ENCODE measurements at regions not wholly inside any gene's neighbourhood (a gene's known extent, or its start where the extent isn't known, plus 50 kb on each side); places are given as distances from the start of the nearest gene placed in this dataset.

GRCh38 chr1:201763455-201764140 lies 65.4 kb upstream of the IPO9 start:
- H3K4me1 Mint-ChIP-seq = peaks cover 0 to 1% (median 0%) of the 10 kb centered on the region in 4 donors
- no peaks in the 10 kb centered on the region for H3K9me3 Mint-ChIP-seq
- POLR2A ChIA-PET = no interaction called here
- ATAC-seq (no peak), DNase-seq (no peak)
- H3K36me3 Mint-ChIP-seq = peaks cover 0 to 2% (median 0%) of the 10 kb centered on the region in 3 donors
- peaks cover 0 to 2% (median 0%) of the 10 kb centered on the region in 5 donors for H3K27me3 Mint-ChIP-seq
- no peak overlapping the region for H3K27ac Mint-ChIP-seq
- H3K4me3 Mint-ChIP-seq = no peak overlapping the region

GRCh38 chr1:201764166-201764565 lies 64.8 kb upstream of the IPO9 start:
- ATAC-seq = no peak
- H3K27me3 Mint-ChIP-seq = peaks cover 0 to 2% (median 0%) of the 10 kb centered on the region in 5 donors
- H3K4me1 Mint-ChIP-seq = no peaks in the 10 kb centered on the region
- H3K9me3 Mint-ChIP-seq = no peaks in the 10 kb centered on the region
- H3K27ac Mint-ChIP-seq = no peak overlapping the region
- peaks cover 0 to 2% (median 0%) of the 10 kb centered on the region in 3 donors for H3K36me3 Mint-ChIP-seq
- POLR2A ChIA-PET = no interaction called here
- DNase-seq = no peak
- H3K4me3 Mint-ChIP-seq = no peak overlapping the region

GRCh38 chr1:201764579-201764978 lies 64.4 kb upstream of the IPO9 start:
- H3K4me3 Mint-ChIP-seq = no peak overlapping the region
- ATAC-seq (no peak), DNase-seq (no peak)
- no peaks in the 10 kb centered on the region for H3K9me3 Mint-ChIP-seq
- POLR2A ChIA-PET = no interaction called here
- H3K36me3 Mint-ChIP-seq = peaks cover 0 to 2% (median 0%) of the 10 kb centered on the region in 3 donors
- peaks cover 0 to 2% (median 0%) of the 10 kb centered on the region in 5 donors for H3K27me3 Mint-ChIP-seq
- no peak overlapping the region for H3K27ac Mint-ChIP-seq
- no peaks in the 10 kb centered on the region for H3K4me1 Mint-ChIP-seq

- H3K36me3 Mint-ChIP-seq = peaks cover 0 to 11% (median 8%) of the 10 kb centered on the region in 3 donors
- H3K4me3 Mint-ChIP-seq = no peak overlapping the region
- peaks cover 0 to 3% (median 1%) of the 10 kb centered on the region in 5 donors for H3K27me3 Mint-ChIP-seq
- no peak for DNase-seq
- peaks cover 0 to 14% (median 6%) of the 10 kb centered on the region in 9 donors for H3K9me3 Mint-ChIP-seq
- no peak for ATAC-seq
- no peaks in the 10 kb centered on the region for H3K4me1 Mint-ChIP-seq
- peak overlapping the region in 1 of 10 donors; percentile 9 for H3K27ac Mint-ChIP-seq
- POLR2A ChIA-PET = no interaction called here
Observed at GRCh38 chr1:201766131-201766866, 62.7 kb upstream of the IPO9 start.

- DNase-seq (no peak), ATAC-seq (no peak)
- POLR2A ChIA-PET = no interaction called here
- Mint-ChIP-seq H3K27me3 (peaks cover 0 to 3% (median 1%) of the 10 kb centered on the region in 5 donors), H3K4me1 (no peaks in the 10 kb centered on the region), H3K9me3 (peaks cover 0 to 24% (median 16%) of the 10 kb centered on the region in 9 donors), H3K27ac (no peak overlapping the region), H3K36me3 (peaks cover 0 to 15% (median 11%) of the 10 kb centered on the region in 3 donors), H3K4me3 (no peak overlapping the region)
Observed at GRCh38 chr1:201767339-201767738, 61.6 kb upstream of the IPO9 start.

GRCh38 chr1:201769072-201769471 lies 59.9 kb upstream of the IPO9 start:
- Mint-ChIP-seq H3K4me1 (no peaks in the 10 kb centered on the region), H3K27ac (no peak overlapping the region), H3K4me3 (no peak overlapping the region), H3K27me3 (peaks cover 0 to 3% (median 1%) of the 10 kb centered on the region in 5 donors), H3K9me3 (peaks cover 0 to 25% (median 16%) of the 10 kb centered on the region in 9 donors), H3K36me3 (peaks cover 0 to 15% (median 11%) of the 10 kb centered on the region in 3 donors)
- ATAC-seq (no peak), DNase-seq (no peak)
- POLR2A ChIA-PET = no interaction called here

- Mint-ChIP-seq H3K27me3 (peaks cover 0 to 3% (median 1%) of the 10 kb centered on the region in 5 donors), H3K36me3 (peaks cover 0 to 13% (median 11%) of the 10 kb centered on the region in 3 donors), H3K4me1 (no peaks in the 10 kb centered on the region), H3K4me3 (no peak overlapping the region), H3K27ac (no peak overlapping the region), H3K9me3 (peaks cover 0 to 25% (median 16%) of the 10 kb centered on the region in 9 donors)
- POLR2A ChIA-PET = no interaction called here
- no peak for ATAC-seq
- no peak for DNase-seq
Observed at GRCh38 chr1:201769966-201770365, 59.0 kb upstream of the IPO9 start.

GRCh38 chr1:201771466-201771865 lies 57.5 kb upstream of the IPO9 start:
- no peak for ATAC-seq

GRCh38 chr1:201772178-201772577 lies 56.8 kb upstream of the IPO9 start:
- POLR2A ChIA-PET = no interaction called here
- H3K4me1 Mint-ChIP-seq = no peaks in the 10 kb centered on the region
- ATAC-seq = no peak
- H3K27ac Mint-ChIP-seq = no peak overlapping the region
- peaks cover 0 to 3% (median 0%) of the 10 kb centered on the region in 5 donors for H3K27me3 Mint-ChIP-seq
- no peak for DNase-seq
- H3K36me3 Mint-ChIP-seq = peaks cover 0 to 13% (median 11%) of the 10 kb centered on the region in 3 donors
- H3K4me3 Mint-ChIP-seq = no peak overlapping the region
- peaks cover 0 to 25% (median 16%) of the 10 kb centered on the region in 9 donors for H3K9me3 Mint-ChIP-seq

More at GRCh38 chr1:201771466-201771865, 57.5 kb upstream of the IPO9 start:
- DNase-seq = no peak
- Mint-ChIP-seq H3K27ac (no peak overlapping the region), H3K9me3 (peaks cover 0 to 25% (median 16%) of the 10 kb centered on the region in 9 donors), H3K4me3 (no peak overlapping the region), H3K4me1 (no peaks in the 10 kb centered on the region), H3K36me3 (peaks cover 0 to 13% (median 11%) of the 10 kb centered on the region in 3 donors), H3K27me3 (peaks cover 0 to 3% (median 0%) of the 10 kb centered on the region in 5 donors)
- POLR2A ChIA-PET = no interaction called here

- POLR2A ChIA-PET = no interaction called here
- no peak overlapping the region for H3K27ac Mint-ChIP-seq
- no peak for DNase-seq
- peaks cover 0 to 1% (median 0%) of the 10 kb centered on the region in 5 donors for H3K27me3 Mint-ChIP-seq
- no peaks in the 10 kb centered on the region for H3K4me1 Mint-ChIP-seq
- no peak for ATAC-seq
- peaks cover 0 to 13% (median 11%) of the 10 kb centered on the region in 3 donors for H3K36me3 Mint-ChIP-seq
- peaks cover 0 to 25% (median 16%) of the 10 kb centered on the region in 9 donors for H3K9me3 Mint-ChIP-seq
- no peak overlapping the region for H3K4me3 Mint-ChIP-seq
Observed at GRCh38 chr1:201773764-201774163, 55.2 kb upstream of the IPO9 start.

- Mint-ChIP-seq H3K27me3 (peaks cover 0 to 1% (median 0%) of the 10 kb centered on the region in 5 donors), H3K27ac (no peak overlapping the region), H3K4me3 (no peak overlapping the region), H3K36me3 (peaks cover 0 to 13% (median 11%) of the 10 kb centered on the region in 3 donors), H3K4me1 (no peaks in the 10 kb centered on the region), H3K9me3 (peaks cover 0 to 25% (median 16%) of the 10 kb centered on the region in 9 donors)
- DNase-seq (no peak), ATAC-seq (no peak)
- POLR2A ChIA-PET = no interaction called here
Observed at GRCh38 chr1:201774224-201774982, 54.6 kb upstream of the IPO9 start.

- Mint-ChIP-seq H3K27ac (no peak overlapping the region), H3K4me1 (no peaks in the 10 kb centered on the region), H3K9me3 (peaks cover 0 to 24% (median 16%) of the 10 kb centered on the region in 9 donors), H3K4me3 (no peak overlapping the region), H3K27me3 (peaks cover 0 to 1% (median 0%) of the 10 kb centered on the region in 5 donors), H3K36me3 (peaks cover 0 to 13% (median 10%) of the 10 kb centered on the region in 3 donors)
- POLR2A ChIA-PET = no interaction called here
- ATAC-seq (no peak), DNase-seq (no peak)
Observed at GRCh38 chr1:201774983-201775344, 54.0 kb upstream of the IPO9 start.

Data from naive thymus-derived CD8-positive, alpha-beta T cell (primary cell).